Mesendoderm (in vitro differentiated cells): ENCODE measurements at regions not wholly inside any gene's neighbourhood (a gene's known extent, or its start where the extent isn't known, plus 50 kb on each side); places are given as distances from the start of the nearest gene placed in this dataset.

ENCODE experiments used
- DNase-seq: peaks from one replicate; pipeline ENCODE4 v3.0.0; 2013
- H2AK5ac ChIP-seq: 2 replicates; pipeline ENCODE4 v1.6.1; 2013; ENCODE audit warnings: low read length, inconsistent platforms
- H2BK120ac ChIP-seq: 2 replicates; pipeline ENCODE4 v1.6.1; 2013; ENCODE audit warnings: low read depth, mild to moderate bottlenecking, low read length, moderate library complexity, mixed read lengths
- H2BK15ac ChIP-seq: replicated peaks from 2 replicates; pipeline ENCODE4 v1.6.1; 2013; ENCODE audit warnings: low read depth, mild to moderate bottlenecking, moderate library complexity
- H2BK5ac ChIP-seq: 2 replicates; pipeline ENCODE4 v1.6.1; 2013; ENCODE audit warnings: low read length, inconsistent platforms
- H3K18ac ChIP-seq: 2 replicates; pipeline ENCODE4 v1.6.1; 2013; ENCODE audit warnings: mild to moderate bottlenecking, low read length, mixed read lengths
- H3K23ac ChIP-seq: one replicate; pipeline ENCODE4 v1.6.1; 2013; ENCODE audit warnings: low read length
- H3K27ac ChIP-seq: 2 replicates; pipeline ENCODE4 v1.5.1; 2013; ENCODE audit warnings: low read depth, mild to moderate bottlenecking, inconsistent platforms, low read length, moderate library complexity
- H3K27me3 ChIP-seq: 2 replicates; pipeline ENCODE4 v1.6.1; 2013; ENCODE audit warnings: low read length, control low read depth, mild to moderate bottlenecking, inconsistent platforms; ENCODE audit not compliant: insufficient read depth, poor library complexity
- H3K36me3 ChIP-seq: 2 replicates; pipeline ENCODE4 v1.6.1; 2013; ENCODE audit warnings: low read length, inconsistent platforms; ENCODE audit not compliant: control insufficient read depth, insufficient read depth
- H3K4ac ChIP-seq: one replicate; pipeline ENCODE4 v1.6.1; 2013; ENCODE audit warnings: low read depth, mild to moderate bottlenecking, low read length, moderate library complexity
- H3K4me1 ChIP-seq: 2 replicates; pipeline ENCODE4 v1.6.1; 2013; ENCODE audit warnings: low read depth, low read length, inconsistent platforms; ENCODE audit not compliant: control insufficient read depth
- H3K4me2 ChIP-seq: 2 replicates; pipeline ENCODE4 v1.6.1; 2013; ENCODE audit warnings: low read length
- H3K4me3 ChIP-seq: 2 replicates; pipeline ENCODE4 v1.5.1; 2013; ENCODE audit warnings: mild to moderate bottlenecking, low read length
- H3K56ac ChIP-seq: one replicate; pipeline ENCODE4 v1.6.1; 2013; ENCODE audit warnings: low read length
- H3K79me1 ChIP-seq: 2 replicates; pipeline ENCODE4 v1.6.1; 2013; ENCODE audit warnings: low read length, inconsistent platforms
- H3K79me2 ChIP-seq: 2 replicates; pipeline ENCODE4 v1.6.1; 2013; ENCODE audit warnings: mild to moderate bottlenecking, low read length; ENCODE audit not compliant: control insufficient read depth, insufficient read depth
- H3K9ac ChIP-seq: 2 replicates; pipeline ENCODE4 v1.6.1; 2013; ENCODE audit warnings: low read length, inconsistent platforms
- H4K5ac ChIP-seq: one replicate; pipeline ENCODE4 v1.6.1; 2013; ENCODE audit warnings: low read length
- H4K8ac ChIP-seq: one replicate; pipeline ENCODE4 v1.6.1; 2013; ENCODE audit warnings: low read depth, mild to moderate bottlenecking, control low read depth, low read length, moderate library complexity
- WGBS: extraction: QIAGEN DNeasy Blood & Tissue Kit; methylation state at CpG from one replicate; pipeline ENCODE4 v1.1.7; 2013; ENCODE audit warnings: low lambda C conversion rate, missing lambda C conversion rate; ENCODE audit not compliant: insufficient coverage; ENCODE audit errors: extremely low coverage; 5-methylcytosine and 5-hydroxymethylcytosine counted together

- H3K23ac ChIP-seq: no peak overlapping the region
- H2AK5ac ChIP-seq: no peak overlapping the region
- no peak overlapping the region for H2BK120ac ChIP-seq
- no peaks in the 10 kb centered on the region for H3K4me1 ChIP-seq
- H3K4me2 ChIP-seq: no peak overlapping the region
- peak; percentile 91 for DNase-seq
- no peaks in the 10 kb centered on the region for H3K79me1 ChIP-seq
- H3K4ac ChIP-seq: no peak overlapping the region
- no peak overlapping the region for H3K27ac ChIP-seq
- no peak overlapping the region for H4K5ac ChIP-seq
- no peak overlapping the region for H3K56ac ChIP-seq
- H2BK15ac ChIP-seq: no peak overlapping the region
- no peaks in the 10 kb centered on the region for H3K27me3 ChIP-seq
- H3K18ac ChIP-seq: no peak overlapping the region
- H3K79me2 ChIP-seq: no peaks in the 10 kb centered on the region
- H3K4me3 ChIP-seq: no peak overlapping the region
- H2BK5ac ChIP-seq: no peak overlapping the region
- no peak overlapping the region for H4K8ac ChIP-seq
- WGBS: no CpG with 5 or more reads among the region's 10 CpGs
- no peaks in the 10 kb centered on the region for H3K36me3 ChIP-seq
- no peak overlapping the region for H3K9ac ChIP-seq
Measured at GRCh38 chr4:138875891-138876608, 139.5 kb upstream of the NOCT start.

DNA sequence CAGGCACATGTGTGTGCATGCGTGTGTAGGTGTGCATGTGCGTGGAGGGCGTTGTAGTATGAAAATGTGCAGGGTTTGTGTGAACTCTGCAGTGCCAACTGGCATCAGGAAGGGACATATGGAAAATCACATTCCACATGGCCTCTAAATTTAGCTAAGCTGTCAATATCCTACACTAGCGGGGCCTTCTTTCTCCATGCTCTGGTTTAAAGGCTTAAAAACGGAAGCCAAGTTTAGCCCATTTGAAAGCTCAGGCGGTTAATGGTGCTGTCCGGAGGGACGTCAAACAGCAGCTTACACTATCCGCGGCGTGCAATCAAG lies 144.1 kb upstream of the NOCT start:
- Histone ChIP-seq H3K36me3 (no peaks in the 10 kb centered on the region), H3K79me1 (no peaks in the 10 kb centered on the region), H3K23ac (peak overlapping the region; percentile 59), H3K4ac (no peak overlapping the region), H2BK5ac (no peak overlapping the region), H3K18ac (no peak overlapping the region), H3K27me3 (no peaks in the 10 kb centered on the region), H4K8ac (no peak overlapping the region), H3K27ac (no peak overlapping the region), H3K4me1 (no peaks in the 10 kb centered on the region), H4K5ac (no peak overlapping the region), H2BK15ac (no peak overlapping the region), H3K4me3 (no peak overlapping the region), H3K9ac (no peak overlapping the region), H3K56ac (peak overlapping the region; percentile 37), H3K4me2 (no peak overlapping the region), H2BK120ac (no peak overlapping the region), H3K79me2 (no peaks in the 10 kb centered on the region), H2AK5ac (no peak overlapping the region)
- no CpG with 5 or more reads among the region's 11 CpGs for WGBS
- DNase-seq: no peak

DNA sequence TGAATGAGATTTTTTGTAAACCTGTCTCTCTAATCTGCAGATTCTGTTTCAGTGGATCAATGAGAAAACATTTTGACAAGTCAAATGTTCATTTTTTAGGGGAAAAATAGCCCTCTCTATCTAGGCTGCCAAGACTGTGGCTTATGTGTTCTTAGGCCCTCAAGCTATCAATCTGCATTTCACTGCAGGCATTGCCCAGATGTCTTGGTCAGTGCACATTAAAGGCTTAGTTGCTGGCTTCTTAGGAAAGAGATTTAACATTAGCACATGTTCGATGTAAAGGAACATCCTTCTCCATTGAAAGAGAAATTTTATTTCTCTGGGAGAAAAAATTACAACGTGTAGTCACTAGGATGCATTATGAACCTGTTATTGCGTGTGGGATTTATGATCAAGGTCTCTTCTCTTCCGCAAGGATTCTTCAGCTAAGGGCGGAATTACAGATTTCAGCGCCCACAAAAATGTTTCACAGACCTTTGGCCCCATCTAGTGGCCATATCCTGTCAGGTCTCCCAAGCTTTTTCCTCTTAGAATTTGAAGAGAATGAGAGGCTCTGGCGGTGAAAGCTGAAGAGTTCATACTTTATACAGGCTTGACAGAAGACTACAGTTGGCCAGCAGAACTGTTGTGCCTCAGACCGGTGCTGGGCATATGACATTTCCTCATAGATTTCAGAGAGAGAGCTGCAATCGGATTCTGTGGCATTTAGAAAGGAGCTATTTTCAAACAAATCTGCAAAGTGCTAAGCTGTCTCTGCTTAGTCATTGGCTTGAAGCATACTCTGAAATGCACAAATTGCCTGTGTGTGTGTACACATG lies 144.6 kb upstream of the NOCT start:
- no peaks in the 10 kb centered on the region for H3K36me3 ChIP-seq
- no peaks in the 10 kb centered on the region for H3K79me2 ChIP-seq
- no peak overlapping the region for H3K27ac ChIP-seq
- no peaks in the 10 kb centered on the region for H3K27me3 ChIP-seq
- H3K79me1 ChIP-seq: no peaks in the 10 kb centered on the region
- H3K4me3 ChIP-seq: no peak overlapping the region
- no peak overlapping the region for H3K4me2 ChIP-seq
- H2BK15ac ChIP-seq: no peak overlapping the region
- H3K18ac ChIP-seq: no peak overlapping the region
- no peak overlapping the region for H2BK120ac ChIP-seq
- no peak overlapping the region for H4K5ac ChIP-seq
- H3K23ac ChIP-seq: peak overlapping the region; percentile 59
- no peak overlapping the region for H4K8ac ChIP-seq
- no peak overlapping the region for H2BK5ac ChIP-seq
- H3K56ac ChIP-seq: peak overlapping the region; percentile 37
- no peak overlapping the region for H3K9ac ChIP-seq
- H3K4ac ChIP-seq: no peak overlapping the region
- no peak overlapping the region for H2AK5ac ChIP-seq
- DNase-seq: peak; percentile 82
- WGBS: no CpG with 5 or more reads among the region's 9 CpGs
- H3K4me1 ChIP-seq: no peaks in the 10 kb centered on the region

GRCh38 chr4:138869631-138870030 lies 145.9 kb upstream of the NOCT start:
- H2BK120ac ChIP-seq: no peak overlapping the region
- H3K4ac ChIP-seq: no peak overlapping the region
- H3K56ac ChIP-seq: no peak overlapping the region

DNA sequence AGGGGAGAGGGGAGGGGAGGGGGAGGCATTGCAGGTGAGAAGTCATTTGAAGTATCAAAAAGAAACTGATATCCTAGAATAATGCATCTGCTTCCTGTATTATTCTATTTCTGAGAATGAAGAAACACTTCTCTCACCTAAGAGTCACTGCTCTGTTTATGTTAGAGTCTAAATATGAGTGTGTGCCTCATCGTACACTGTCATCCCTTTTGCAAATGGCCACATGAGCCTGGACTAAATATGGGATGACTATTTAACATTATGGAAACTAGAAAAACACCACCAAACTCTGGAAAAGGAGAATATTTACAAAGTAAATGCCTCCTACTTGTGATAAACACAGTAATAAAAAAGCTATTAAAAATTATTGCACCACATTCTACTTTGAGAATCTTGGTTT lies 146.4 kb upstream of the NOCT start:
- Histone ChIP-seq H3K4me2 (no peak overlapping the region), H3K4ac (no peak overlapping the region), H3K9ac (no peak overlapping the region), H3K79me2 (no peaks in the 10 kb centered on the region), H2BK120ac (no peak overlapping the region), H2BK5ac (no peak overlapping the region), H3K27ac (no peak overlapping the region), H3K79me1 (no peaks in the 10 kb centered on the region), H3K27me3 (no peaks in the 10 kb centered on the region), H4K5ac (no peak overlapping the region), H3K56ac (no peak overlapping the region), H3K18ac (no peak overlapping the region), H3K23ac (no peak overlapping the region), H2BK15ac (no peak overlapping the region), H2AK5ac (no peak overlapping the region), H4K8ac (no peak overlapping the region), H3K36me3 (no peaks in the 10 kb centered on the region), H3K4me1 (peaks cover 3% of the 10 kb centered on the region), H3K4me3 (no peak overlapping the region)
- WGBS: no CpG with 5 or more reads among the region's 1 CpG
- no peak for DNase-seq

More at GRCh38 chr4:138869631-138870030, 145.9 kb upstream of the NOCT start:
- no peak overlapping the region for H3K4me2 ChIP-seq
- H3K36me3 ChIP-seq: no peaks in the 10 kb centered on the region
- no peak overlapping the region for H3K4me3 ChIP-seq
- no peak for DNase-seq
- H3K27me3 ChIP-seq: no peaks in the 10 kb centered on the region
- no peak overlapping the region for H3K18ac ChIP-seq
- H4K8ac ChIP-seq: no peak overlapping the region
- H3K27ac ChIP-seq: no peak overlapping the region
- peaks cover 2% of the 10 kb centered on the region for H3K4me1 ChIP-seq
- no peaks in the 10 kb centered on the region for H3K79me2 ChIP-seq
- no peak overlapping the region for H2BK5ac ChIP-seq
- no peak overlapping the region for H3K9ac ChIP-seq
- no peak overlapping the region for H2BK15ac ChIP-seq
- no peak overlapping the region for H4K5ac ChIP-seq
- no peaks in the 10 kb centered on the region for H3K79me1 ChIP-seq
- no peak overlapping the region for H3K23ac ChIP-seq
- no peak overlapping the region for H2AK5ac ChIP-seq
